ENCODE measurements at regions not wholly inside any gene's neighbourhood (a gene's known extent, or its start where the extent isn't known, plus 50 kb on each side); places are given as distances from the start of the nearest gene placed in this dataset.
A peak's percentile ranks its signal among the peaks of the same experiment; 100 is the strongest.
"Not testable (repeated sequence)": the region's sequence is repeated elsewhere in the genome, so short reads cannot be mapped to it uniquely, and the experiment has no call there.

- no peaks in the 10 kb centered on the region for H3K9me3 ChIP-seq
- no peak overlapping the region for H3K27ac ChIP-seq
- no peaks in the 10 kb centered on the region for H3K4me1 ChIP-seq
- ATAC-seq (ENCODE audit: low FRiP score in 2 of 2) (no peak), DNase-seq (no peak)
- 72 to 81% methylated on average over 3 of the region's 3 CpGs for WGBS, 2 donors
- H3K36me3 ChIP-seq: no peaks in the 10 kb centered on the region
- TF ChIP-seq POLR2A (IDR thresholded peaks at IDR 0.05): no peak
- H3K4me3 ChIP-seq: no peak overlapping the region
- no peaks in the 10 kb centered on the region for H3K27me3 ChIP-seq
Measured at GRCh38 chr13:38452656-38453055, 103.0 kb downstream of the UFM1 start.

DNA sequence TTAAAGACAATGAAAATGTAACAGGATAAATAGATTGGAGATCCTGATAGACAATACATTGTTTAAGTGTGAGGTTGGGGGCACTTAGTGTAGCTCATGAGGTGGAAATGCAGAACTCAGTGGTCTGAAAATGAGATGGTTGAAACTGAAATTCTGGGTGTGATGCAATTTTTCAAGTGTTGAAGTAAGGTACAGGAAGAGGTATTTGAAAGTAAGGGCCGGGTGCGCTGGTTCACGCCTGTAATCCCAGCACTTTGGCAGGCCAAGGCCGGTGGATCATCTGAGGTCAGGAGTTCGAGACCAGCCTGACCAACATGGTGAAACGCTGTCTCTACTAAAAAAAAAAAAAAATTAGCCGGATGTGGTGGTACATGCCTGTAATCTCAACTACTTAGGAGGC, 113.0 kb downstream of the UFM1 start:
- H3K4me1 ChIP-seq: no peaks in the 10 kb centered on the region
- ATAC-seq (ENCODE audit: low FRiP score in 2 of 2) (no peak), DNase-seq (no peak)
- no peaks in the 10 kb centered on the region for H3K27me3 ChIP-seq
- H3K9me3 ChIP-seq: no peaks in the 10 kb centered on the region
- TF ChIP-seq POLR2A (IDR thresholded peaks at IDR 0.05) (no peak), EP300 (IDR thresholded peaks at IDR 0.05) (no peak), POLR2AphosphoS5 (IDR thresholded peaks at IDR 0.05) (no peak), CTCF (IDR thresholded peaks at IDR 0.05) (no peak)
- no peaks in the 10 kb centered on the region for H3K36me3 ChIP-seq
- H3K27ac ChIP-seq: no peak overlapping the region
- H3K4me3 ChIP-seq: no peak overlapping the region
- 83 to 88% methylated on average over 7 of the region's 7 CpGs for WGBS, 2 donors

GRCh38 chr13:38463048-38463447, 113.4 kb downstream of the UFM1 start:
- Histone ChIP-seq H3K27me3 (no peaks in the 10 kb centered on the region), H3K36me3 (no peaks in the 10 kb centered on the region), H3K4me1 (no peaks in the 10 kb centered on the region), H3K9me3 (no peaks in the 10 kb centered on the region), H3K4me3 (no peak overlapping the region), H3K27ac (no peak overlapping the region)
- no peak for ATAC-seq (ENCODE audit: low FRiP score in 2 of 2)
- WGBS, 2 donors: 71 to 76% methylated on average over 3 of the region's 3 CpGs
- TF ChIP-seq CTCF (IDR thresholded peaks at IDR 0.05): no peak
- no peak for TF ChIP-seq POLR2A (IDR thresholded peaks at IDR 0.05)
- no peak for TF ChIP-seq EP300 (IDR thresholded peaks at IDR 0.05)
- DNase-seq: no peak

GRCh38 chr13:38472411-38472810, 122.8 kb downstream of the UFM1 start:
- H3K9me3 ChIP-seq; H3K27ac ChIP-seq; H3K36me3 ChIP-seq; ATAC-seq (ENCODE audit: low FRiP score in 2 of 2); H3K4me3 ChIP-seq; H3K27me3 ChIP-seq; H3K4me1 ChIP-seq: not testable (repeated sequence)
- WGBS, 2 donors: 90 to 97% methylated on average over 26 to 30 of the region's 34 CpGs
- peak in 1 of 2 donors; percentile 65 for DNase-seq

DNA sequence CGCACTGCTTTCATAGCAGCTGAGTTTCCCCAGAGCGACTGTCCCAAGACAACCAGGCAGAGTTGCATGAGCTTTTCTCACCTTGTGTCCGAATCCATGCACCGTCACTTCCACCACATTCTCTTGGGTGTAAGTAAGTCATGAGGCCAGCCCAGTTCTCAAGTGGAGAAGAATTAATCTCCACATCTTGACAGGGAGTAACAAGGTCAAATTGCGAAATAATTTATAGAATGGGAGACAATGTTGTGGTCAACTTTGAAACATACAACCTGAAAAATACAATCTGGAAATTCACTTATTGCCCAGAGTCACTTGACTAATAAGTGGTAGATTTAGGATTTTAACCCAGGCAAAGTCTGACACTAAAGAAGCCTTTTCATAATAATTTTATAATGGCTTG, 123.7 kb downstream of the UFM1 start:
- H3K9me3 ChIP-seq: no peaks in the 10 kb centered on the region
- TF ChIP-seq CTCF (IDR thresholded peaks at IDR 0.05) (no peak), EP300 (IDR thresholded peaks at IDR 0.05) (no peak), POLR2A (IDR thresholded peaks at IDR 0.05) (no peak), POLR2AphosphoS5 (IDR thresholded peaks at IDR 0.05) (no peak)
- DNase-seq (no peak), ATAC-seq (ENCODE audit: low FRiP score in 2 of 2) (no peak)
- H3K4me1 ChIP-seq: no peaks in the 10 kb centered on the region
- 87 to 92% methylated on average over 5 of the region's 5 CpGs for WGBS, 2 donors
- H3K36me3 ChIP-seq: no peaks in the 10 kb centered on the region
- no peaks in the 10 kb centered on the region for H3K27me3 ChIP-seq
- H3K27ac ChIP-seq: no peak overlapping the region
- no peak overlapping the region for H3K4me3 ChIP-seq

DNA sequence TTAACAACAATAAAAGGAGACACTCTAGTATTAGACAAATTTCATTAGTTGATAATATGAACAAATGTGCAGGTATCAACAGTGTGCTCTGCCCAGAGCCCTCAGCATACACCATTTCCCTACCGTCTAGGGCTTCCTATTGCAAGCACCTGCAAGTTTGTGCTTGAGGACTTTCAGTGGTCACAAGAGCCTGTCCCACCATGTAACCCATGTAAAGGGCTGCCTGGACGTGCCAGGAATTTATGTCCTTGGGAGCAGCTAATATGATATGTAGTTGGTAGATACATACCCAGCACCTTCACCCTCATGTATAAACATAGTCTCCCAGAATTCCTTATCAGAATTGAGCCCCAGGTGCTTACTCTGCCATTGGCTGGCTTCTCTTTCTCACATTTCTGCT, 128.0 kb downstream of the UFM1 start:
- no peaks in the 10 kb centered on the region for H3K36me3 ChIP-seq
- 68 to 82% methylated on average over 2 of the region's 2 CpGs for WGBS, 2 donors
- no peak overlapping the region for H3K4me3 ChIP-seq
- ATAC-seq (ENCODE audit: low FRiP score in 2 of 2): no peak
- DNase-seq: no peak
- TF ChIP-seq CTCF (IDR thresholded peaks at IDR 0.05) (no peak), EP300 (IDR thresholded peaks at IDR 0.05) (no peak), POLR2AphosphoS5 (IDR thresholded peaks at IDR 0.05) (no peak), POLR2A (IDR thresholded peaks at IDR 0.05) (no peak)
- no peaks in the 10 kb centered on the region for H3K4me1 ChIP-seq
- H3K9me3 ChIP-seq: no peaks in the 10 kb centered on the region
- H3K27ac ChIP-seq: no peak overlapping the region
- no peaks in the 10 kb centered on the region for H3K27me3 ChIP-seq
